Kidney (tissue), 13 donors: ENCODE measurements at regions not wholly inside any gene's neighbourhood (a gene's known extent, or its start where the extent isn't known, plus 50 kb on each side); places are given as distances from the start of the nearest gene placed in this dataset.

Experiments
- DNase-seq, 5 donors: peaks; one replicate each; pipeline ENCODE4 v3.0.0-alpha.2; 2013 to 2020
- FAIRE-seq: peaks from 2 replicates; lab custom pipeline; 2012; peaks lifted over from hg19 to GRCh38; lab: Jason Lieb, UNC
- H3K27ac ChIP-seq, 2 donors: one replicate each; pipeline ENCODE4 v1.7.0; 2013; ENCODE audit warnings: low read depth in 2 of 2, low read length in 2 of 2, inconsistent platforms in 1 of 2
- H3K27me3 ChIP-seq: one replicate; pipeline ENCODE4 v1.7.1; 2013; ENCODE audit warnings: low read length, inconsistent platforms; ENCODE audit not compliant: control insufficient read depth, insufficient read depth
- H3K36me3 ChIP-seq, 3 donors: one replicate each; pipeline versions ENCODE4 v1.7.0 to v1.7.1; 2013; ENCODE audit warnings: low read length in 3 of 3, control low read depth in 1 of 3, inconsistent platforms in 1 of 3; ENCODE audit not compliant: insufficient read depth in 3 of 3, control insufficient read depth in 2 of 3
- H3K4me1 ChIP-seq, 3 donors: one replicate each; pipeline versions ENCODE4 v1.7.0 to v1.7.1; 2013; ENCODE audit warnings: low read length in 3 of 3, inconsistent platforms in 1 of 3, low read depth in 1 of 3; ENCODE audit not compliant: control insufficient read depth in 2 of 3, insufficient read depth in 2 of 3
- H3K4me3 ChIP-seq, 3 donors: one replicate each; pipeline versions ENCODE4 v1.7.0 to v1.8.1; 2013; ENCODE audit warnings: low read length in 3 of 3, control low read depth in 1 of 3, inconsistent platforms in 1 of 3
- H3K9ac ChIP-seq, 3 donors: one replicate each; pipeline versions ENCODE4 v1.7.0 to v1.7.1; 2013; ENCODE audit warnings: low read length in 3 of 3, control low read depth in 1 of 3, inconsistent platforms in 1 of 3
- H3K9me3 ChIP-seq, 3 donors: one replicate each; pipeline versions ENCODE4 v1.7.0 to v1.7.1; 2013; ENCODE audit warnings: low read length in 3 of 3, control low read depth in 1 of 3, inconsistent platforms in 1 of 3; ENCODE audit not compliant: control insufficient read depth in 2 of 3, insufficient read depth in 1 of 3
- intact Hi-C: fragments of 100-400 bp; cut with DNase I; formaldehyde crosslinking; loops from one replicate; pipeline ENCODE4 v1.11.1; 2022
- TF ChIP-seq, protein P1 (sequence below): IDR thresholded peaks from 3 replicates; pipeline ENCODE4 v1.5.1; 2012; ENCODE audit warnings: mild to moderate bottlenecking, moderate library complexity, borderline replicate concordance; ENCODE audit not compliant: insufficient read depth; ENCODE audit errors: extremely low read depth
- donor health status: control.
- donor health status: control.
- donor health status: control.
- donor health status: control.
- donor health status: control.
- donor health status: DM: yes; HTN: yes; CAD: no.
- donor health status: Normal renal cell carcinoma (clear cell type).

DNA sequence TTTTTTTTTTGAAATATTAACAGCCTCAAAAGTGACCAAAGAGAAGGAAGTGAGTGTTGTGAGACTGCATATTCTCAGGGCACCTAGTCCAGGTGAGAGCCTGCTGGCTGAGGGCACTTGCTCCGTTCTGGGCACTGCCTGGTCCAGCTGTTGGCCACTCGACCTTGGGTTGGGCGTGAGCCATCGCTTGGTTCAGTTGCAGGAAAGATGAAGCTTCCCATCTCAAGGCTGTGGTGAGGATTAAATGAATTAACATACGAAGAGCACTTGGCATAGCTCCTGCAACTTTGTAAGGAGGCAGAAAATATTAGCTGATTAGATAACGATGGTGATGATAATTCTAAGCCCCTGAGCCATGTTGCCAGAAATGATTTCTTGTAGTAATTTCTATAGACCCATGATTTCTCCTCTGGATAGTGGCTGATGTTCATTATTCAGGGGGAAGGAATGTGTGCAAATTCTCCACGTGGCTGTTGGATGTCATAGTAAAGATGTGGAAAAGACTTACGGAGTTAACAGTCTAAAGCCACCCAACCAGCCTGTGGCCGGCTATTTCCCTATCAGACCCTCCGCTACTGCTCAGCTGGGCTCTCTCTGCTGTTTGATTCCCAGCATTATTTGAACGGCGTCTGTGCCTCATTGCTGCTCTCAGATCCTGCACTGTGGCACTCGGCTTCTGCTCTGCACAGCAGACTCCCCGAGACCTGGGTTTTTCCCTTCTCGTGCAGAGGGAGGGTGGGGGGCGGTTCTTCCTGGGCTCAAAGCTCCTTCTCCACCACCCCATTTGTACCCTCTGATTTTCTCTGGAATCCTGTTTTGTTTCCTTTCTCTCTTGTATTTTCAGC is 221.1 kb downstream of the GALR1 start:
- H3K36me3 ChIP-seq: no peaks in the 10 kb centered on the region
- H3K27ac ChIP-seq: no peak overlapping the region
- H3K4me3 ChIP-seq: no peak overlapping the region
- intact Hi-C loops: no loop called here
- DNase-seq (no peak), FAIRE-seq (no peak)
- H3K9me3 ChIP-seq: no peaks in the 10 kb centered on the region
- no peaks in the 10 kb centered on the region for H3K27me3 ChIP-seq
- TF ChIP-seq, protein P1, sequence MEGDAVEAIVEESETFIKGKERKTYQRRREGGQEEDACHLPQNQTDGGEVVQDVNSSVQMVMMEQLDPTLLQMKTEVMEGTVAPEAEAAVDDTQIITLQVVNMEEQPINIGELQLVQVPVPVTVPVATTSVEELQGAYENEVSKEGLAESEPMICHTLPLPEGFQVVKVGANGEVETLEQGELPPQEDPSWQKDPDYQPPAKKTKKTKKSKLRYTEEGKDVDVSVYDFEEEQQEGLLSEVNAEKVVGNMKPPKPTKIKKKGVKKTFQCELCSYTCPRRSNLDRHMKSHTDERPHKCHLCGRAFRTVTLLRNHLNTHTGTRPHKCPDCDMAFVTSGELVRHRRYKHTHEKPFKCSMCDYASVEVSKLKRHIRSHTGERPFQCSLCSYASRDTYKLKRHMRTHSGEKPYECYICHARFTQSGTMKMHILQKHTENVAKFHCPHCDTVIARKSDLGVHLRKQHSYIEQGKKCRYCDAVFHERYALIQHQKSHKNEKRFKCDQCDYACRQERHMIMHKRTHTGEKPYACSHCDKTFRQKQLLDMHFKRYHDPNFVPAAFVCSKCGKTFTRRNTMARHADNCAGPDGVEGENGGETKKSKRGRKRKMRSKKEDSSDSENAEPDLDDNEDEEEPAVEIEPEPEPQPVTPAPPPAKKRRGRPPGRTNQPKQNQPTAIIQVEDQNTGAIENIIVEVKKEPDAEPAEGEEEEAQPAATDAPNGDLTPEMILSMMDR: no peak
- H3K9ac ChIP-seq: no peak overlapping the region
- no peaks in the 10 kb centered on the region for H3K4me1 ChIP-seq

DNA sequence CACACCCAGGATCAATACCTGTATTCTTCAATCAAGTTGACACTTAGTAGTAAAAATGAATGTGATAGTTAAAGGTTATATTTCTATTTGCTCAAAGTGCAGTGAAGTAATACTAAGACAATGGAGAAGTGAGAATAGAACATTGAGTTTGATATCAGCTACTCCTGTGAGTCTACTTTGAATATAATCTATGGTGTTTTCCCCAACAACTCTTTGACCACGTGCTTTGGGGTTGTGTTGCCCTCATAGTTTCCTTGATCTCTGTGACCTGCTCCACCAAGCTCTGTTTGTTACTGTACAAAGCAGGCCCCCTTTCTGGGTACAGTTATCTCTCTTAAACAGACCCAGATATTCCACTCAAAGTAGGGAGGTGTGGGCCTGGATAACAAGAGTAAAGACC is 222.9 kb downstream of the GALR1 start:
- Histone ChIP-seq H3K9me3 (no peaks in the 10 kb centered on the region), H3K4me1 (no peaks in the 10 kb centered on the region), H3K9ac (no peak overlapping the region), H3K27ac (no peak overlapping the region), H3K36me3 (no peaks in the 10 kb centered on the region), H3K4me3 (no peak overlapping the region), H3K27me3 (no peaks in the 10 kb centered on the region)
- no peak for FAIRE-seq
- intact Hi-C loops: no loop called here
- DNase-seq: no peak
- TF ChIP-seq, protein P1: no peak

DNA sequence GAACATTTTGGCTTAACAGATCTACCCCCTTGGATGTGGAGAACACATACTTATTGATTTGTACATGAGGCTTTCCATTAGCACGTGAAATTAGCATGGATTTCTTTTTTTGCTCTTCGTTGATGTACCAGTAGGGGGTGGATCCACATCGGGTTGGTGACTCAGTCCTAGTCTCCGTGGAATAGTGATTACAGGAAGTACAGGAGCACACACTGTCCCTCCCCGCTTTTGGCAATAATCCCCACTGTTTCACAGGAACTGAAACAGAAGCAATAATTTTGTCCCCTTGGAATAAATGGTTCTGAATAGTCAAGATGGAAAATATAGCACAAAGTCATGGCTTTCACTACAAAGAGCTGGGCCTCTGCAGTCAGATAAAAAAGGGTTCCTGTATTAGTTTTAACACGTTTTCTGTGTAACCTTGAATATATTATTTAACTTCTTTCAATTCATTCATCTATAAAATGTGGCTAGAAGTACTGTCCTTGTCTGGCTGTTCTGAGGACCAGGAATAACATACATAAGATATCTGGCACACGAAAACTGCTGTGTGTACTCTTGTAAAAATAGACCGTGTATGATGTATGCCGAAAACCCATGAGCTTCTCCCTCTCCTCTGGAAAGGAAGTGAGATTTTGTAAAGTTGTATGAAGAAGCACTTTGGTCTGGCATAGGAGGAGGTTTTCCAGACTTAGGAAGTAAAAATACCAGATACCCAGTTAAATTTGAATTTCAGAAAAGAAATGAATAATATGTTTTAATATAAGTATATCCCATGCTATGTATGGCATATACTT is 229.2 kb downstream of the GALR1 start:
- Histone ChIP-seq H3K4me3 (no peak overlapping the region), H3K36me3 (no peaks in the 10 kb centered on the region), H3K27me3 (no peaks in the 10 kb centered on the region), H3K9me3 (no peaks in the 10 kb centered on the region), H3K9ac (no peak overlapping the region), H3K4me1 (no peaks in the 10 kb centered on the region), H3K27ac (no peak overlapping the region)
- DNase-seq: no peak
- no peak for FAIRE-seq
- TF ChIP-seq, protein P1: no peak
- intact Hi-C loops: no loop called here
